Ectodermal cell (in vitro differentiated cells): ENCODE measurements at regions not wholly inside any gene's neighbourhood (a gene's known extent, or its start where the extent isn't known, plus 50 kb on each side); places are given as distances from the start of the nearest gene placed in this dataset.

Source experiments
- H3K27ac ChIP-seq: 2 replicates; pipeline ENCODE4 v1.7.0; 2013; ENCODE audit warnings: mild to moderate bottlenecking, low read depth, low read length; ENCODE audit not compliant: insufficient read depth, poor library complexity, severe bottlenecking
- H3K27me3 ChIP-seq: 2 replicates; pipeline ENCODE4 v1.7.0; 2013; ENCODE audit warnings: mild to moderate bottlenecking, low read length; ENCODE audit not compliant: insufficient read depth, control insufficient read depth, poor library complexity, severe bottlenecking
- H3K36me3 ChIP-seq: one replicate; pipeline ENCODE4 v1.7.0; 2013; ENCODE audit warnings: low read length; ENCODE audit not compliant: control insufficient read depth, insufficient read depth
- H3K4me1 ChIP-seq: one replicate; pipeline ENCODE4 v1.7.0; 2013; ENCODE audit warnings: low read length; ENCODE audit not compliant: control insufficient read depth, insufficient read depth
- H3K4me3 ChIP-seq: 2 replicates; pipeline ENCODE4 v1.7.0; 2013; ENCODE audit warnings: low read depth, low read length, control low read depth; ENCODE audit not compliant: insufficient read depth
- H3K9me3 ChIP-seq: 2 replicates; pipeline ENCODE4 v1.7.0; 2013; ENCODE audit warnings: mild to moderate bottlenecking, low read length, moderate library complexity; ENCODE audit not compliant: control insufficient read depth
- WGBS, 2 experiments: methylation state at CpG; one replicate each; pipeline ENCODE4 v1.1.7; 2013; ENCODE audit warnings: missing lambda C conversion rate in 2 of 2; 5-methylcytosine and 5-hydroxymethylcytosine counted together

- Histone ChIP-seq H3K9me3 (no peaks in the 10 kb centered on the region), H3K36me3 (no peaks in the 10 kb centered on the region), H3K27me3 (no peaks in the 10 kb centered on the region), H3K27ac (no peak overlapping the region), H3K4me1 (no peaks in the 10 kb centered on the region), H3K4me3 (no peak overlapping the region)
- 33 to 37% methylated on average over 5 of the region's 5 CpGs for WGBS, 2 experiments
Measured at GRCh38 chr3:16048435-16049318, 125.8 kb upstream of the GALNT15 start.

- no peaks in the 10 kb centered on the region for H3K36me3 ChIP-seq
- 90 to 95% methylated on average over 16 of the region's 16 CpGs for WGBS, 2 experiments
Measured at GRCh38 chr3:16050641-16051467, 123.6 kb upstream of the GALNT15 start.

GRCh38 chr3:16051691-16052090, 122.8 kb upstream of the GALNT15 start:
- H3K4me3 ChIP-seq: no peak overlapping the region
- no peaks in the 10 kb centered on the region for H3K4me1 ChIP-seq
- H3K9me3 ChIP-seq: no peaks in the 10 kb centered on the region
- WGBS, 2 experiments: 88 to 93% methylated on average over 4 of the region's 4 CpGs
- H3K36me3 ChIP-seq: no peaks in the 10 kb centered on the region
- H3K27me3 ChIP-seq: no peaks in the 10 kb centered on the region
- H3K27ac ChIP-seq: no peak overlapping the region

More at GRCh38 chr3:16050641-16051467, 123.6 kb upstream of the GALNT15 start:
- H3K4me3 ChIP-seq: no peak overlapping the region
- H3K4me1 ChIP-seq: no peaks in the 10 kb centered on the region
- no peaks in the 10 kb centered on the region for H3K9me3 ChIP-seq
- H3K27ac ChIP-seq: no peak overlapping the region
- H3K27me3 ChIP-seq: no peaks in the 10 kb centered on the region

GRCh38 chr3:16052964-16053363, 121.5 kb upstream of the GALNT15 start:
- H3K27me3 ChIP-seq: no peaks in the 10 kb centered on the region
- no peaks in the 10 kb centered on the region for H3K4me1 ChIP-seq
- H3K27ac ChIP-seq: no peak overlapping the region
- no peak overlapping the region for H3K4me3 ChIP-seq
- no peaks in the 10 kb centered on the region for H3K9me3 ChIP-seq
- no peaks in the 10 kb centered on the region for H3K36me3 ChIP-seq

GRCh38 chr3:16053794-16054193, 120.7 kb upstream of the GALNT15 start:
- Histone ChIP-seq H3K36me3 (no peaks in the 10 kb centered on the region), H3K4me1 (no peaks in the 10 kb centered on the region), H3K4me3 (no peak overlapping the region), H3K27ac (no peak overlapping the region), H3K9me3 (no peaks in the 10 kb centered on the region), H3K27me3 (no peaks in the 10 kb centered on the region)

- Histone ChIP-seq H3K4me1 (no peaks in the 10 kb centered on the region), H3K27ac (no peak overlapping the region)
- 95 to 96% methylated on average over 7 of the region's 7 CpGs for WGBS, 2 experiments
Measured at GRCh38 chr3:16055606-16056211, 118.8 kb upstream of the GALNT15 start.

GRCh38 chr3:16056217-16056616, 118.3 kb upstream of the GALNT15 start:
- Histone ChIP-seq H3K4me1 (no peaks in the 10 kb centered on the region), H3K27me3 (no peaks in the 10 kb centered on the region)
- WGBS, 2 experiments: 87 to 93% methylated on average over 2 of the region's 2 CpGs

More at GRCh38 chr3:16055606-16056211, 118.8 kb upstream of the GALNT15 start:
- Histone ChIP-seq H3K36me3 (no peaks in the 10 kb centered on the region), H3K27me3 (no peaks in the 10 kb centered on the region), H3K9me3 (no peaks in the 10 kb centered on the region), H3K4me3 (no peak overlapping the region)

GRCh38 chr3:16058521-16058920, 116.0 kb upstream of the GALNT15 start:
- Histone ChIP-seq H3K4me1 (no peaks in the 10 kb centered on the region), H3K27ac (no peak overlapping the region), H3K9me3 (no peaks in the 10 kb centered on the region), H3K36me3 (no peaks in the 10 kb centered on the region), H3K27me3 (no peaks in the 10 kb centered on the region), H3K4me3 (no peak overlapping the region)
- WGBS, 2 experiments: no CpG with 5 or more reads among the region's 1 CpG

More at GRCh38 chr3:16056217-16056616, 118.3 kb upstream of the GALNT15 start:
- Histone ChIP-seq H3K36me3 (no peaks in the 10 kb centered on the region), H3K9me3 (no peaks in the 10 kb centered on the region), H3K27ac (no peak overlapping the region), H3K4me3 (no peak overlapping the region)

GRCh38 chr3:16059081-16059537, 115.4 kb upstream of the GALNT15 start:
- Histone ChIP-seq H3K27me3 (no peaks in the 10 kb centered on the region), H3K9me3 (no peaks in the 10 kb centered on the region), H3K4me3 (no peak overlapping the region), H3K27ac (no peak overlapping the region), H3K4me1 (no peaks in the 10 kb centered on the region), H3K36me3 (no peaks in the 10 kb centered on the region)
- 95 to 96% methylated on average over 5 of the region's 5 CpGs for WGBS, 2 experiments
